ENCODE measurements at regions not wholly inside any gene's neighbourhood (a gene's known extent, or its start where the extent isn't known, plus 50 kb on each side); places are given as distances from the start of the nearest gene placed in this dataset.

DNA sequence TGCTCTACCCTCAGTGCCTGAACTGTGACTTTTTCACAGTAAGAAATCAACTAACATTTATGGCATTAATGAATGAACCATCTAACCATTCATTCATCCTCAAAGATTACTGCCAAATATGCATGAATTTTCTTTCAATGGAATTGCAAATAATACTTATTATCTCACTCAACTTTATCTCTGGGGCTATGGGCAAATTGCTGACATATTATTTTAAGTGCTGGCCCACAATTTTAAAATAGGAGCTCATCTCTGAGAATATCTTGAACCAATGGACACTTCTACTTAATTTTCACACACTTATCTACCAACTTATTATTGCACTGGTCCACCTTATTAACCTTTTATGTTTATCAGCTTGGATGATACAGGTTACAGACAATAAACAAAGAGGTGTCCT lies 182.8 kb downstream of the RBM43 start:
- TF ChIP-seq POLR2AphosphoS5 (IDR thresholded peaks at IDR 0.05; ENCODE audit: borderline replicate concordance, low read depth, low read length) = no peak
- no peak for TF ChIP-seq EZH2 (IDR thresholded peaks at IDR 0.05)
- TF ChIP-seq FOXP2 (optimal IDR thresholded peaks at IDR 0.05; ENCODE audit: control extremely low read depth, extremely low read length, insufficient read depth) = no peak
